Activated naive CD4-positive, alpha-beta T cell treated with anti-CD3 and anti-CD28 coated beads, Interleukin-2, amount 50 U/mL, for 16 hours (primary cell): ENCODE measurements at regions not wholly inside any gene's neighbourhood (a gene's known extent, or its start where the extent isn't known, plus 50 kb on each side); places are given as distances from the start of the nearest gene placed in this dataset.
"Not testable (repeated sequence)": the region's sequence is repeated elsewhere in the genome, so short reads cannot be mapped to it uniquely, and the experiment has no call there.

Experiments
- DNase-seq: peaks from one replicate; pipeline ENCODE4 v3.0.0-alpha.2; 2020

DNA sequence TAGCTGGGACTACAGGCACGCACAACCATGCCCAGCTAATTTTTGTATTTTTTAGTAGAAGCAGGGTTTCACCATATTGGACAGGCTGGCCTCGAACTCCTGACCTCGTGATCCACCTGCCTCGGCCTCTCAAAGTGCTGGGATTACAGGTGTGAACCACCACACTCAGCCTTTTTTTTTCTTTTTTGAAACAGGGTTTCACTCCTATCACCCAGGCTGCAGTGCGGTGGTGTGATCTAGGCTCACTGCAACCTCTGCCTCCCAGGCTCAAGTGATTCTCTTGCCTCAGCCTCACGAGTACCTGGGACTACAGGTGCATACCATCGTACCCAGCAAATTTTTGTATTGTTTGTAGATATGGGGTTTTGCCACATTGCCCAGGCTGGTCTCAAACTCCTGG, 280.9 kb downstream of the GOLGA6L6 start:
- not testable (repeated sequence) for DNase-seq

- DNase-seq = not testable (repeated sequence)
Measured at GRCh38 chr15:20259559-20260190, 281.9 kb downstream of the GOLGA6L6 start.

DNA sequence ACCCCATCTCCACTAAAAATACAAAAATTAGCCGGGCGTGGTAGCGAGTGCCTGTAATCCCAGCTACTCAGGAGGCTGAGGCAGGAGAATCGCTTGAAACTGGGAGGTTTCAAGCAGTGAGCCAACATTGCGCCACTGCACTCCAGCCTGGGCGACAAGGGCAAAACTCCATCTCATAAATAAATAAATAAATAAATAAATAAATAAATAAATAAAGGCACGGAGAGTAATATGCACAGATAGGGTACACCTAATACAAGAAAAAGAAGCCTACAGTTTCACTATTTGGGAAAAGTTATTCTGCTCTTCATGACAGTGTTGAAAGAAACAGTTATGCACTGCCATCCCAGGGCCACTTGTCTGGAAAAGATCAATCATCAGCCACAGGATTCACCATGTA, 285.2 kb downstream of the GOLGA6L6 start:
- DNase-seq = not testable (repeated sequence)

DNA sequence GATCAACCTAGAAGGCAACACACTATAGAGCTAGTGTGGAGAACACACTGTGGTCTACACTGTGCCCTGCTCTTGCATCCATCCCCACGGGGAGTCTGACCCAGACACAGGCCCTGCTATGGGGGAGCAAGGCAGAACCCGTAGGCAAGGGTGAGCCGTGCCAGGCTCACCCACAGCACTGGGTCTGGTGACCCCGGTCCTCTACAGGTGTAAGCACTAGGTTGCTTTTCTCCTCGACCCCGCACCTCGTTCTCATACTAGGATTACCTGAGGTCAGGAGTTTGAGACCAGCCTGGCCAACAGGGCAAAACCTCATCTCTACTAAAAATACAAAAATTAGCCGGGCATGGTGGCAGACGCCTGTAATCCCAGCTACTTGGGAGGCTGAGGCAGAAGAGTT, 286.0 kb downstream of the GOLGA6L6 start:
- not testable (repeated sequence) for DNase-seq

GRCh38 chr15:20253047-20253615, 288.5 kb downstream of the GOLGA6L6 start:
- DNase-seq = not testable (repeated sequence)

- DNase-seq = not testable (repeated sequence)
Measured at GRCh38 chr15:20252040-20252439, 289.6 kb downstream of the GOLGA6L6 start.

DNA sequence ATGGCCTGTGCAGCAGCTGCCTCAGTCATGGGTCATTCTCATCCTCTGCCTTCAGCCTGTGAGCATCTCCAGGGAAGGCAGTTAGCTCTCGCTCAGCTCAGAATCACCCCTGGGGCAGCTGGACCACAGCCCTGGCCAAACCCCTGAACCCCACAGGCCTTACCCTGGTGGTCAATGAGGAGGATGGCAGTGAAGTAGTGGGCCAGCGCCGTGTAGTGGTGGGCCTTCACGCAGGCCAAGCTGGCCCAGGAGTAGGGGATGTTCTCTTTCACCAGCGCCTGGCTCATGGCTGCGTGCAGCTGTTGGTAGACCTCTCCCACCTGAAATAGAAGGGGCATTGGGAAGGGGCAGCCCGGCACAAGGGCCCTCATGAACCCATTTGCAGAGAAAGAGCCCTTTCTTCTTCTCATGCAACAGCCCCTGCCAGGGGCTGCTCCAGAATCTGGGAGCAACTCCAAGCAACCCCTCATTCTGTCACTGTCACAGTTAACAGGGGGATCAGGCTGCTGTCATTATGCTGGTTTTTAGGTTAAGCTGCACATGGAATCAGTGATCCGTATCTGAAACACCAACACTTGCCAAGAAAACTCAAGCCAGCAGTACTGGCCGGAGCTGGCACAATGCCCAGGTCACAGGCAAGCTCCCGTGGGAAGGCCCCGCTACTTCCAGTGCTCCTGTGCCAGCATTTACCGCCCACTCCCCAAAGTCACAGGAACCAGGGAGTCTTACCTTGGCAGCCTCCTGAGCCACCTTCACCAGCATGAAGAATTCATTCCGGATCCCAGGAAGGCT, 290.2 kb downstream of the GOLGA6L6 start:
- not testable (repeated sequence) for DNase-seq

- not testable (repeated sequence) for DNase-seq
Measured at GRCh38 chr15:20250206-20250605, 291.4 kb downstream of the GOLGA6L6 start.

GRCh38 chr15:20249677-20249970, 292.0 kb downstream of the GOLGA6L6 start:
- not testable (repeated sequence) for DNase-seq

DNA sequence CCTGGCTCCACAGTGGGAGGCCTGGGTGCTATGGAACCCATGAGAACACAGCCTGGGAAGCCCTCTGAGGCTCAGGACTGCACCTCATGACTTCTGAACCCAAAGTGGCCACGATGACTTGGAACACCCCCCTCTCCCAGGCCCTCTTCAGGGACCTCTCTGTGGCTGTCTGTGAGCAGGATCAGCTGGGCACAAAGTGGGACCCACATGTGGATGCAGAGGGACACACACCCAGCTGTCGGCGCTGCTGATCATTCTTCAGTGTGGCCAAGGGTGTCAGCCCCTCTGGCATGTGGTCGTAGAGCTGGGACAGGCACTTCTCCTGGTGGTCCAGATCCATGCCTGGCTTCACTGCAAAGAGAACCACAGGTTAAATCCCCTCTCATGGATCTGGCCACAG, 293.2 kb downstream of the GOLGA6L6 start:
- DNase-seq = not testable (repeated sequence)

- not testable (repeated sequence) for DNase-seq
Measured at GRCh38 chr15:20247137-20247536, 294.5 kb downstream of the GOLGA6L6 start.

- not testable (repeated sequence) for DNase-seq
Measured at GRCh38 chr15:20246624-20247023, 295.0 kb downstream of the GOLGA6L6 start.

GRCh38 chr15:20245856-20246255, 295.7 kb downstream of the GOLGA6L6 start:
- DNase-seq = not testable (repeated sequence)

DNA sequence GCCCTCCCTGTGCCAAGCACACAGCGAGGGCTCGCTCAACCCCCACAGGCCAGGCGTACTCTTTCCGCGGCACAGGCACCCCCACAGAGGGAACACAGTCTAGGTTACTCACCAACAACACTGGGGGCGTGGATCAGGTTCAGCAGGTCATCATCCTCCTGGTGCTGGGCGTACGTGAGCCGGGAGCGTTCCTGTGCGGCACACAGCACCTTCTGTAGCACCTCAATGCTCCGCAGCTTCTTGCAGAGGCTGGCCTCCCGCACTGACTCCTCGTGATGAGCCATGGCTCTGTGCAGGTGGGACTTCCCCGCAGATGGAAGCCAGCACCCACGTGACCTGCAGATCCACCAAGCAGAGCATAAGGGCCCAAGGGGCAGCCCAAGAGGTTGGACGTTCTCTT, 296.8 kb downstream of the GOLGA6L6 start:
- not testable (repeated sequence) for DNase-seq

DNA sequence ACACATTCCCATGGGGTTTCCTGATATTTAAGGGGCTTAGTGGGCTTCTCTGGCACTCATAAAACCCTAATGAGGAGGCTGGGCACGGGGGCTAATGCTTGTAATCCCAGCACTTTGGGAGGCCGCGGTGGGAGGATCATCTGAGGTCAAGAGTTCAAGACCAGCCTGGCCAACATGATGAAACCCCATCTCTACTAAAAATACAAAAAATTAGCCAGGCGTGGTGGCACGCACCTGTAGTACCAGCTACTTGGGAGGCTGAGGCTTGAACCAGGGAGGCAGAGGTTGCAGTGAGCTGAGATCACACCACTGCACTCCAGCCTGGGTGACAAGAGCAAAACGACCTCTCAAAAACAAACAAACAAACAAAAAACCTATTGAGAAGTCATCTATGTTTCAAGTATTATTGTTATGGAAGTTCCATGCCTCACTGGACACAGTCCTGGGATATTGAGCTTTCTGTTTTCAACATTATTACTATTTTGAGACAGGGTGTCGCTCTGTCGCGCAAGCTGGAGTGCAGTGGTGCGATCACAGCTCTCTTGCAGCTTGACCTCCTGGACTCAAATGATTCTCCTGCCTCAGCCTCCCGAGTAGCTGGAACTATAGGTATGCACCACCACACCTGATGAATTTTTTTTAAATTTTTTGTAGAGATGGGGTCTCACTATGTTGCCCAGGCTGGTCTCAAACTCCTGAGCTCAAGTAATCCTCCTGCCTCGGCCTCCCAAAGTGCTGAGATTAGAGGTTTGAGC, 297.9 kb downstream of the GOLGA6L6 start:
- not testable (repeated sequence) for DNase-seq

GRCh38 chr15:20240366-20240917, 301.2 kb downstream of the GOLGA6L6 start:
- not testable (repeated sequence) for DNase-seq

GRCh38 chr15:20239186-20239585, 302.4 kb downstream of the GOLGA6L6 start:
- DNase-seq = not testable (repeated sequence)

- not testable (repeated sequence) for DNase-seq
Measured at GRCh38 chr15:20237256-20238020, 304.2 kb downstream of the GOLGA6L6 start.

GRCh38 chr15:20235728-20236127, 305.9 kb downstream of the GOLGA6L6 start:
- not testable (repeated sequence) for DNase-seq

DNA sequence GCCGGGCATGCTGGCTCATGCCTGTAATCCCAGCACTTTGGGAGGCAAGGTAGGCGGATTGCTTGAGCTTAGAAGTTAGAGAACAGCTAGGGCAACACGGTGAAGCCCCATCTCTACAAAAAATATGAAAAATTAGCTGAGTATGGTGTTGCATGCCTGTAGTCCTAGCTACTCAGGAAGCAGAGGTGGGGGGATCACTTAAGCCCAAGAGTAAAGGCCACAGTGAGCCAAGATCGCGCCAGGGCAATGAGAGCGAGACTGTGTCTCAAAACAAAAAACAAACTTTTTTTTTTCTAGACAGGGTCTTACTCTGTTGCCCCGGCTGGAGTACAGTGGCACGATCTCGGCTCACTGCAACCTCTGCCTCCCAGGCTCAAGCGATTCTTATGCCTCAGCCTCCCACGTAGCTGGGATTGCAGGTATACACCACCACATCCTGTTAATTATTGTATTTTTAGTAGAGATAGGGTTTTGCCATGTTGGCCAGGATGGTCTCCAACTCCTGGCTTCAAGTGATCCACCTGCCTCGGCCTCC, 307.5 kb downstream of the GOLGA6L6 start:
- DNase-seq = not testable (repeated sequence)

DNA sequence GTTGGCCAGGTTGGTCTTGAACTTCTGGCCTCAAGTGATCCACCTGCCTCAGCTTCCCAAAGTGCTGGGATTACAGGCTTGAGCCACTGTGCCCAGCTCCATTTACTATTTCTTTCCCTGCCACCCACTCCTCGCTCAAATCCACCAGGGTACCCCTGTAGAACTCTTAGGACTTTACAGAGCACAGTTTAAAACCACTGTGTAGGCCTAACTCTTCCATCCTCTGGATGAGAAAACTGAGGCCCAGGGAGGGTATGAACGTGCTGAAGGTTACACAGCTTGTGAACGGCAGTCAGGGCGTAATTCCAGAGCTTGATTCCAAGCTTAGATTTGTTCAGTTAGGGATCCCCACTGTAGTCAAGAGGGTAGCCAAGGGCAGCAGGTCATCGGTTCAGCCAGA, 309.1 kb downstream of the GOLGA6L6 start:
- not testable (repeated sequence) for DNase-seq

GRCh38 chr15:20230656-20231055, 310.9 kb downstream of the GOLGA6L6 start:
- not testable (repeated sequence) for DNase-seq
